Uterus (tissue), 3 donors: ENCODE measurements at regions not wholly inside any gene's neighbourhood (a gene's known extent, or its start where the extent isn't known, plus 50 kb on each side); places are given as distances from the start of the nearest gene placed in this dataset.
A peak's percentile ranks its signal among the peaks of the same experiment; 100 is the strongest.

ENCODE experiments used
- DNase-seq, 2 donors: peaks; one replicate each; pipeline ENCODE4 v3.0.0-alpha.2; 2019 to 2020
- H3K27ac ChIP-seq, 2 donors: fragments of 200-600 bp; sonication (generic); 1 replicate in 1 of 2; 2 replicates in 1 of 2; pipeline ENCODE4 v1.5.1; 2016 to 2018
- H3K27me3 ChIP-seq, 2 donors: fragments of 200-600 bp; sonication (generic); one replicate each; pipeline ENCODE4 v1.5.1; 2018 to 2019; ENCODE audit warnings: control low read depth in 1 of 2
- H3K36me3 ChIP-seq, 2 donors: fragments of 200-600 bp; sonication (generic); one replicate each; pipeline ENCODE4 v1.5.1; 2019; ENCODE audit warnings: control low read depth in 1 of 2
- H3K4me1 ChIP-seq, 2 donors: fragments of 200-600 bp; sonication (generic); one replicate each; pipeline ENCODE4 v1.5.1; 2018 to 2019; ENCODE audit warnings: control low read depth in 1 of 2
- H3K4me3 ChIP-seq, 2 donors: fragments of 200-600 bp; sonication (generic); 1 replicate in 1 of 2; 2 replicates in 1 of 2; pipeline ENCODE4 v1.5.1; 2018 to 2019; ENCODE audit warnings: mild to moderate bottlenecking in 1 of 2
- H3K9me3 ChIP-seq, 2 donors: fragments of 200-600 bp; sonication (generic); one replicate each; pipeline ENCODE4 v1.5.1; 2019; ENCODE audit warnings: control low read depth in 1 of 2
- POLR2A ChIP-seq, 2 donors: fragments of 450-650 bp; IDR thresholded peaks; one replicate each; pipeline ENCODE4 v1.6.1; 2016; ENCODE audit warnings: antibody characterized with exemption in 2 of 2, mild to moderate bottlenecking in 1 of 2, moderate library complexity in 1 of 2
- intact Hi-C: fragments of 100-400 bp; cut with DNase I; formaldehyde crosslinking; loops from one replicate; pipeline ENCODE4 v1.15.1; 2023; ENCODE audit warnings: low total_unique reads
- TF ChIP-seq, protein P1 (sequence below), 4 experiments: fragments of 200-600 bp in 2 of 4; fragments of 450-650 bp in 2 of 4; sonication (generic) in 2 of 4; IDR thresholded peaks; one replicate each; pipeline ENCODE4 v1.5.1; 2016 to 2019; ENCODE audit warnings: antibody characterized with exemption in 4 of 4, mild to moderate bottlenecking in 2 of 4, moderate library complexity in 1 of 4
- donor health status: DM: yes; HTN: yes; CAD: no.

DNA sequence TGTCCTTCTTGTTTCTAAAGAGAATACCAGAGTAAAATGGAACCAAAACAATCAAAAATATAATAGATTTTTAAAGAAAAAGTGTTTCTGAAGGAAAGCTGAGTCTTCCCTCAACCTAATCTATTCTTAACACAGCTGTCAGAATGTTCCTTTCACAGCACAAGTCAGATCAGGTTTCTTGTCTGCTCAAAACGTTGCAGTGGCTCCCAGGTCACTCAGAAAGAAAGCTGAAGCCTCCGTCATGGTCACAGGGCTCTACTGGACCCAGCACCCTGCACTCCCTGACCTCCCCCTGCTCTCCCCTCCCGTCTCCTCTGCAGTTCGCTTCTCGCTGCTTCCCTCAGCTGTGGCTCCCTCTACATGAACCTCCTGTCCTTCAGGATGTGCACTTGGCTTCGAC is 90.7 kb upstream of the PTPRM start:
- no peak overlapping the region for H3K4me3 ChIP-seq

DNA sequence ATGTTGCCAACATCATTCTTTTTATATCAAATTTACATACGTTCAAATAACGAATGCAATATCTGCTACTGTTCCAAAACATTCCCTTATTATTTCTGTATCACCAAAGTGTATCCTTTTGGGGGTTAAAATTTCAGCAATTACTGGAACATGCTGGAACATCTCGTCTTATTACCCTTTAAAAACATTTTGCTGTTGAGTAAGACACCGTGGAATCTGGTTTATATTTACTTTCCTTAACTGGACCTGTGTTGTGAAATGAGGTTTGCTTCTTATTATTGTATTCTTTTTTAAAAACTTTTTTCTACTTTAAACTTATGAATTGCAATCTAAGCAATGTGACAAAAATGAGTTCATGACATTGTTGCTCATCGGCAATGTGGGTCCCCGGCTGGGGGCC is 87.4 kb upstream of the PTPRM start:
- Histone ChIP-seq H3K27me3 (no peaks in the 10 kb centered on the region), H3K27ac (peak overlapping the region in 1 of 2 donors; percentile 11), H3K4me3 (no peak overlapping the region), H3K4me1 (no peaks in the 10 kb centered on the region), H3K36me3 (no peaks in the 10 kb centered on the region), H3K9me3 (no peaks in the 10 kb centered on the region)
- intact Hi-C loops, result no loop called here
- TF ChIP-seq POLR2A (IDR thresholded peaks at IDR 0.05), result no peak
- TF ChIP-seq, protein P1, sequence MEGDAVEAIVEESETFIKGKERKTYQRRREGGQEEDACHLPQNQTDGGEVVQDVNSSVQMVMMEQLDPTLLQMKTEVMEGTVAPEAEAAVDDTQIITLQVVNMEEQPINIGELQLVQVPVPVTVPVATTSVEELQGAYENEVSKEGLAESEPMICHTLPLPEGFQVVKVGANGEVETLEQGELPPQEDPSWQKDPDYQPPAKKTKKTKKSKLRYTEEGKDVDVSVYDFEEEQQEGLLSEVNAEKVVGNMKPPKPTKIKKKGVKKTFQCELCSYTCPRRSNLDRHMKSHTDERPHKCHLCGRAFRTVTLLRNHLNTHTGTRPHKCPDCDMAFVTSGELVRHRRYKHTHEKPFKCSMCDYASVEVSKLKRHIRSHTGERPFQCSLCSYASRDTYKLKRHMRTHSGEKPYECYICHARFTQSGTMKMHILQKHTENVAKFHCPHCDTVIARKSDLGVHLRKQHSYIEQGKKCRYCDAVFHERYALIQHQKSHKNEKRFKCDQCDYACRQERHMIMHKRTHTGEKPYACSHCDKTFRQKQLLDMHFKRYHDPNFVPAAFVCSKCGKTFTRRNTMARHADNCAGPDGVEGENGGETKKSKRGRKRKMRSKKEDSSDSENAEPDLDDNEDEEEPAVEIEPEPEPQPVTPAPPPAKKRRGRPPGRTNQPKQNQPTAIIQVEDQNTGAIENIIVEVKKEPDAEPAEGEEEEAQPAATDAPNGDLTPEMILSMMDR (IDR thresholded peaks at IDR 0.05), result no peak
- no peak for DNase-seq

More for the DNA sequence above, 90.7 kb upstream of the PTPRM start:
- Histone ChIP-seq H3K27ac (no peak overlapping the region), H3K4me1 (no peaks in the 10 kb centered on the region), H3K27me3 (no peaks in the 10 kb centered on the region), H3K9me3 (no peaks in the 10 kb centered on the region), H3K36me3 (no peaks in the 10 kb centered on the region)
- intact Hi-C loops, result no loop called here
- no peak for TF ChIP-seq POLR2A (IDR thresholded peaks at IDR 0.05)
- TF ChIP-seq, protein P1 (IDR thresholded peaks at IDR 0.05), result no peak
- no peak for DNase-seq

DNA sequence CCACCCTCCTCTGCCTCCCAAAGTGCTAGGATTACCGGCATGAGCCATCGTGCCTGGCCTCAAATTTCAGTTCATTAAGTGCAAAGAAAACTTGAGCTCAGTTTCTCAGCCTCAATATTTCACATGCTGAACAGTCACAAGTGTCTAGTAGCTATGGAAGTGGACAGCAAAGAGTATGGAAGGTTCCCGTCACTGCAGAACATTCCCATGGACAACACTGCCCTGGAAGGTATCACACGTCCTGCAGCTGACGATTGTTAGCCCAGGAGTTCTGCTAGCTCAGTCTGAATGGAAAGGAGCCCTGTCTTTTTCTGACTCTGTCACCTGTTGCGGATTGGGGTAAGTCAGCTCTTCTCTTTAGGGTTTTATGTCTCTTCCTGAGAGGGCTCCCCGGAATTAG is 86.2 kb upstream of the PTPRM start:
- TF ChIP-seq POLR2A (IDR thresholded peaks at IDR 0.05), result no peak
- TF ChIP-seq, protein P1 (IDR thresholded peaks at IDR 0.05), result no peak
- peak overlapping the region in 1 of 2 donors; percentile 45 for H3K27ac ChIP-seq

DNA sequence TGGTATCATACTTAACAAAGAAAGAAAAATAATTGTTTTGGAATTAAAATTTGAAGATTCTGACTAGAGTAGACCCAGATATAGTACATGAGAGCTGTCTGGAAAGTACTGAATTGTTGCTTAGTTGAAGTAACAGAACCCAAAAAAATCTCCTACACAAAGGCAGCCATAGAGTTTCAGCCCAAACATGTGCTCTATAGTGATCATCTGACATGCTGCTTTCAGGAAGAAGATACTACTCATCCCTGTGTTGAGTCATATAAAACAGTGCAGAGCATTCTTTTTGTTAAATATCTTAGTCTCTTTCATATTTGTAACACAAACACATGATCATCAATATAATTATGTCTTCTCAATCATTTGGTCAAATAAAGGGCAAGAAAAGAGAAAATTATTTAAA is 84.8 kb upstream of the PTPRM start:
- TF ChIP-seq POLR2A (IDR thresholded peaks at IDR 0.05), result no peak
- TF ChIP-seq, protein P1 (IDR thresholded peaks at IDR 0.05), result no peak
- Histone ChIP-seq H3K9me3 (no peaks in the 10 kb centered on the region), H3K27me3 (no peaks in the 10 kb centered on the region), H3K27ac (peak overlapping the region in 1 of 2 donors; percentile 12), H3K4me3 (no peak overlapping the region), H3K4me1 (no peaks in the 10 kb centered on the region), H3K36me3 (no peaks in the 10 kb centered on the region)
- no peak for DNase-seq
- intact Hi-C loops, result no loop called here

More for the DNA sequence above, 86.2 kb upstream of the PTPRM start:
- no peak for DNase-seq
- intact Hi-C loops, result no loop called here
- no peak overlapping the region for H3K4me3 ChIP-seq
- H3K4me1 ChIP-seq, result no peaks in the 10 kb centered on the region
- no peaks in the 10 kb centered on the region for H3K9me3 ChIP-seq
- no peaks in the 10 kb centered on the region for H3K36me3 ChIP-seq
- H3K27me3 ChIP-seq, result no peaks in the 10 kb centered on the region

DNA sequence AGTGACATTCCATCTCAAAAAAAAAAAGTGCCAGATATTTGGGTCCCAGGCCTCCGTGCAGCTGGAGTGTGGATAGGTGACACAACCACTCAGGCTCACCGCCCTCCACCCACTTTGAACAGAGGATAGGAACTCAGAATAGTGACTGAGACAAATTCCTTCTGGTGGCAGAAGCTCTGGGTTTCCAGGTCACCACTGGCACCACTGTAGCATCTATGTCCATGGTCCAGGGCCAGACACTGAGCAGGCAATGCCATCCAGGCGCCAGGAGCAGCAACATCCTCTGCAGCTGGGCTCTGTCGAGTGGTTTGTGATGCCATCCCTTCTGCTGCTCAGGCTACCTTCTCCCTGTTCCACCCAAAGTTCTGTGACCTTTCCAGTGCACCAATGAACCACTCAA is 81.5 kb upstream of the PTPRM start:
- no peak for TF ChIP-seq POLR2A (IDR thresholded peaks at IDR 0.05)
- TF ChIP-seq, protein P1 (IDR thresholded peaks at IDR 0.05), result no peak
- H3K27ac ChIP-seq, result no peak overlapping the region
- no peak for DNase-seq
- intact Hi-C loops, result no loop called here
- no peaks in the 10 kb centered on the region for H3K36me3 ChIP-seq
- no peaks in the 10 kb centered on the region for H3K27me3 ChIP-seq
- H3K4me3 ChIP-seq, result no peak overlapping the region
- H3K4me1 ChIP-seq, result no peaks in the 10 kb centered on the region
- H3K9me3 ChIP-seq, result no peaks in the 10 kb centered on the region
